HG03460 (cell line): ENCODE measurements at regions not wholly inside any gene's neighbourhood (a gene's known extent, or its start where the extent isn't known, plus 50 kb on each side); places are given as distances from the start of the nearest gene placed in this dataset.
A peak's percentile ranks its signal among the peaks of the same experiment; 100 is the strongest.
"Not testable (repeated sequence)": the region's sequence is repeated elsewhere in the genome, so short reads cannot be mapped to it uniquely, and the experiment has no call there.

ENCODE experiments used
- ATAC-seq: cut with Tn5 transposase; IDR thresholded peaks from one replicate; pipeline ENCODE4 v1.9.1; 2021; ENCODE audit not compliant: unreplicated experiment

DNA sequence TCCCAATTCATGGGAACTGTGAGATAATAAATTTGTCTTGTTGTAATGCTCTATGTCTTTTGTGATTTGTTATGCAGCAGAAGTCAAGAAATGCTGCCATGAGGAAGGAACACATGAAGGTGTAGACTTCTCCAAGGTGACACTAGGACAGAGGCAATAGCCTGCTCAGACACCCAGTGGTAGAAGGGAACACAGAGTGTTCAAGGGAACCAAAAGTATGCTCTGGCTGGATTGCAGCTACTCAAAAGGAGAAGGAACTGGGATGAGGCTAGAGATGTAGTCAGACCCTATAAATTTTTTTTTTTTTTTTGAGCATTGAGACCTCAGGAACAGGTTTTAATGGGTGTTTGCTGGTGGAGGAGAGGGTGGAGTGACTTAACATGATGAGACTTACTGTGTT, 232.5 kb downstream of the PARP8 start:
- ATAC-seq, result no peak

DNA sequence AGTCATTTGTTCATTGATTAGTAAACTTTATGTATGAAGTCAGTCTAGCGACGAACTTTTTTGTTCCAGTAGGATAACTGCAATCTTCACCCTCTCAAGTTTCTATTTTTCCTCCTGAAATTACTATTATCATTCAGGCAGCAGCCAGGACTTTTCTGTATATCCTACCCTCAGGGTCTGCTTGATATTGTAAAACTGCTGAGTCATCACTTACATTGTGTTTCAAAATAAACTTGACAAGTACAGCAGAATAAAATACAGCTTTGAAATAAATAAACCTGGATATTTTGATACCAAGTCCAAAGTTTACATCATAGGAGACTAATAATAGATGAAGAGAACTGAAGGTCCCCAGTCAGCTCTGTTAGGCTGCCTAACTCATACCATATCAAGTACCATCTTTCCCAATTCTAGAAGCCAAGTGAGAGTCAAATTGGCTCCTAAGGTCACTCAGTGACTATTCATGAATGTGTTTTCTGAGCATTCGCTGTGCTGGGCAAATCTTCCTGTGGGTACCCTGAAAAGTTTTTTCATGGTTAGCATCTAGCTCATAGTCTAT, 234.6 kb downstream of the PARP8 start:
- no peak for ATAC-seq

DNA sequence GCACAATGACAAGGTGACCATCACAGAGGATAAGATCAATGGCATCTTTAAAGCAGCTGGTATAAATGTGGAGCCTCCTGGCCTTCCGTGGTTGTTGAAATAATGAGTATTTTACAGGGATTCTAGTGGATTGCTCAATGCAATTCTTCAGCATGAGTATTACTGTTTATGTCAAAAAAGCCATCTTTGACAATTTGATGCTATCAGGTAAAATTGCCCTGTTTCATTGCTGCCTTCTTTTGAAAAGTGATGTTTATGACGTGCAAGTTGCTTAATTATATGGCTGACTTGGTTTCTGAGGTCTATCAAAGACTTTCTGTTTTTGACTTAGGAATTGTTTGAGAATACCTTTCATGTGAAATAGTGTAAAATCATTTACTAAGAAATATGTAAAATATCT, 237.2 kb downstream of the PARP8 start:
- ATAC-seq, result no peak

DNA sequence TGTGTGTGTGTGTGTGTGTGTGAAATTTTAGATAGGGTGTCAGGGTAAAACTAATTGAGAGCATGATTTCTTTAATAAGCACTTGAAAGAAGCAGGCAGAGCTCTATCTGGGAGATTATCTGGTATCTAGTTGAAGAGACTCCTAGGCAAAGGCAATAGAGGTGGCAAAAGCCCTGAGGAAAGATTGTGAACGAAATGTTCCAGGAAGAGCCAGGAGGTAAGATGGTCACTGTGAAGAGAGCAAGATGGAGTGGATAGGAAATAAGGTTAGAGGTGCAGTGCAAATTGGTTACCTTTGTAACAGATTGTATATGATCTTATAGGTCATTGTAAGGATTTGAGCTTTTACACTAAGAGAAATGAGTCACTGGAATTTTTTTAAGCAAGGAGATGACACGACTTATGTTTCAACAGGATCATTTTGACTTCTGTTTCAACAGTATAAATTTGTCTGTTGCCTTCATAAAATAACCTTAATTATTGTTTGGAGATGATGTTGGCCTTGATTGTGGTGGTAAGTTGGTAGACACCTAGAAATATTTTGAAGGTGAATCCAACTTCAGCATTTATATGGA, 239.6 kb downstream of the PARP8 start:
- ATAC-seq, result no peak

DNA sequence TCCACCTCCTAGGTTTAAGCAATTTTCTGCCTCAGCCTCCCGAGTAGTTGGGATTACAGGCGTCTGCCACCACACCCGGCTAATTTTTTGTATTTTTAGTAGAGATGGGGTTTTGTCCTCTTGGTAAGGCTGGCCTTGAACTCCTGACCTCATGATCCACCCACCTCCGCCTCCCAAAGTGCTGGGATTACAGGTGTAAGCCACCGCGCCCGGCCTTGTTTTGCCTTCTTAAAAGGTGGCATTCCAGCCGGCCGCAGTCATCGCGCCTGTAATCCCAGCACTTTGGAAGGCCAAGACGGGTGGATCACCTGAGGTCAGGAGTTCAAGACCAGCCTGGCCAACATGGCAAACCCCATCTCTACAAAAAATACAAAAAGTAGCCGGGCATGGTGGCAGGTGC, 253.7 kb downstream of the PARP8 start:
- not testable (repeated sequence) for ATAC-seq

DNA sequence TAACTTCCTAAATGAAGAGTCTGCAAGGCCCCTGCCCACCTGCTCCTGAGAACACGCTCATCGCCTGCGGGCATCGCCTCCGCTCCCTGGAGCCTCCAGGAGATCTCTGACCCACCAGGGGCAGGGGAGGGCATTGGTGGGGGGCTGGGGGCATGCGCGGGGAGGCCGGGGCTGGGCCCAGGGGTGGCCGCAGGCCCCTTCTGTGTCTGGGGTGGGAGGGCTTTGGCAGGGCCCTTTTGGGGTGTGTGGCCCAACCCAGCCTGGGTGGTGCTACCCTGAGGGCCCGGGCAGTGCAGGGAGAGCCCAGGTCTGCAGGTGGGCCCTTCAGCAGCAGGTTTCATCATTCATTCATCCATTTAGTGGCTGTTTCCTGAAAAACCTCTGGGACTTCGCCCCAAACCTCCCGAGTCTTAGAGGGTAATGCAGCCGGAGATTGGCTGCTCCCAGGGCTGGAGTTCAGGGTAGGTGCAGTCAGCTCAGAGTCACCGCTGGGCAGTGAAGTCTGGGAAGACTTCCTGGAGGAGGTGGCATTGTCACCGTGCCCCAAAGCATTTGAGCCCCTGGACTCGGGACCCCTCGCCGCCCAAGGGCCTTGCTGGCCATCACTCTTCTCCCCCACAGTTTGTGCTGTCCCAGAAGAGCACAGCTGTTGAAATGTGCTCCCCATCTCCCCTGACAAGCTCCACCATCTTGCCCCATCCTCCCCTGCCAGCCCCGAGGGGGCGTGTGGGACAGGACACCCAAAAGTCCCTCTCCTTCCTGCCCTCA, 255.1 kb downstream of the PARP8 start:
- ATAC-seq, result no peak

DNA sequence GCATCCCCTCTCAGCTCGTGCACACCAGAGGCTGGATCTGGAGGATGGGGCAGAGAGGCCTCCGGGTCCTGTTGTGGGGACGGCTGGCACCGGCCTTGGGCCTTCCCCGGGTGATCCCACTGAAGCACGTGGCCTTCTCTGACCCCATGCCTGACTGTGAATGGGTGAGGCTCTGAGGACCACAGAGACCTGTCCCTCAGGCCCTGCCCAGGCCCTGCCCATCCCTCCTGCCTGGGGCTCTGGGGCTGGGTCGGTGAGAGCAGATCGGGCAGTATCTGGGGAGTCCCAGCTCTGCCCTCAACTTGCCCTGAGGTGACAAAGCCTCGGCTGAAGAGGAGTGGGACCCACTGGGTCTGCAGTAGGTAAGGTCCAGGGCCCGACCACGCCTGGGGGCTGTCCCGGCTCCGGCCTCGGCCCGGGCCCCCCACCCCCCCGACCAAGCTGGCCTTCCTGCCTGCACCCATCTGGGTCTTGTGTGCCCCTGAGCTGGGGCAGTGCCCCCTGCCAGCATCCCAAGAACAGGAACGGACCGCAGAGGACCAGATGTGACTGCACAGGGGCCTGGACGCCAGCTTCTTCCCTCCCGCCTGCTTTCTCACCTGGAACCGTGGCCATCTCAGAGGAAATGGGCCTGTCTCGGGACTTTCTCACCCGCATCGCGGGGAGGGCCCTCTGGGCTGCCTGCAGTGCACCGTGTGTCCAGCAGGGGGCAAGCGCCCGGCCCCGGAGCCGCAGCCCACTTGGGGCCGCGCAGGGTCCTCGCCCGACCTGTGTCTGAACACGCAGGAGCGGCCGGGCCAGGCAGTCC, 255.9 kb downstream of the PARP8 start:
- peak; percentile 67 for ATAC-seq

DNA sequence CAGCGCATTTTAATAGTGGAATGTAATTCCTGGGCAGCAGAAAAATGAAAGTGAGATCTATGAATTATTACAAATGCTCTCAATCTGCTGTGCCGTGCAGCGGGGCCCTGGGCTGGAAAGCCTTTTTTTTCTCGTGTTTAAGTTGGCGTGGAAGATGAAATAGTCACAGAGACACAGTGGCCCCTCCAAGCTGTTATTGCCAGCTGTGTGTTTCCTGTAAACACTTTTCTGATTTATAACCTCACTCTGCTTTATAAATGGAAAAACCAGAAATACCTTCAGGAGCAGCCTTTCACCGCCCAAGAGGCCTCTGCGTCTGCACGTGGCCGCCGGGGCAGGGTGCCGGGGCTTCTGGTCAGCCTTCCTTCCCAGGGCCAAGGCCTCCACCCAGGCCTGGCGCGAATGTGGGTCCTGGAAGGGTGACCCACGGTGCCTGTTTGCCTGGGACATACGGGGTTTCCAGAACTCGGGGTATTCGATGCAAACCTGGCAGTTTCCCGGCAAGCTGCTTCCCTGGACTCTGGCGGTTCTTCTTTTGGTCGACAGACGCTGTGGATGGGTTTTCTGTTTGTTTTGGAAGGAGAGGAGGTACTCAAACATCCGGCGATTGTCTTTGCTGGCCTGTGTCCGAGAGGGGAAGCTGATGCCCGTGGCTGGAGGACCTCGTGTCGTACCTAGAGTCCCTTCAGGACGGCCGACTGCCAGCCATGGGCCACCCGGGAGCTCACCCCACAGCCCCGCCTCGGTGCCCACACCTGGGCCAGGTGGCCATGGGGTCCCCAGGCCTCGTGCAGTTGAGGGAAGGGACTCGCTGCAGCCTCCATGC, 256.7 kb downstream of the PARP8 start:
- no peak for ATAC-seq

DNA sequence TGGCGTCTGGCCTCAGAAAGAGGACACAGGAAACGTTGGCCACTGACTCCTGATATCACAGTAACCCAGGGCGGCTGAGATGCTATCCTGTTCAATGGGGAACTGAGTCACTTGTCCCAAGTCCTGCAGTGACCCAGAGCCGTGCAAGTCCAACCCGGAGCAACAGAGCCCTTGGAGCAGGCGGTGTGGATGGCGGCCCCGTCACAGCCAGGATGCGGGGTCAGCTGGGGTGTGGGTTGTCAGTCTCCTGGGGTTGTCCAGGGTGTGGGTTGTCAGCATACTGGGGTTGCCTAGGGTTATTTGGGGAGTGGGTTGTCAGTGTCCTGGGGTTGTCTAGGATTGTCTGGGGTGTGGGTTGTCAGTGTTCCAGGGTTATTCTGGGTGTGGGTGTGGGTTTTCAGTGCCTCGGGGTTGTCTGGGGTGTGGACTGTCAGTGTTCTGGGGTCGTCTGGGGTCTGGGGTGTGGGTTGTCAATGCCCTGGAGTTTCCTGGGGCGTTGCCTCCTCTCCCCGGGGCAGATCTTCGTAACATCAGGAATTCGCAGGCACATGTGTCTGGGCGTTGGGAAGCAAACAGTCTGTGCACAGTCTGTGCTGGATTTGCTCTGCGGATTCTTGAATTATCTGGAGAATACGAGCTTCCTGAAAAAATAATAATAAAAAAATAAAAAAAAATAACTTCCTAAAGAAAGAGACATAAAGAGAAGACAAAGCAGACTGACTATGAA, 257.5 kb downstream of the PARP8 start:
- ATAC-seq, result no peak

DNA sequence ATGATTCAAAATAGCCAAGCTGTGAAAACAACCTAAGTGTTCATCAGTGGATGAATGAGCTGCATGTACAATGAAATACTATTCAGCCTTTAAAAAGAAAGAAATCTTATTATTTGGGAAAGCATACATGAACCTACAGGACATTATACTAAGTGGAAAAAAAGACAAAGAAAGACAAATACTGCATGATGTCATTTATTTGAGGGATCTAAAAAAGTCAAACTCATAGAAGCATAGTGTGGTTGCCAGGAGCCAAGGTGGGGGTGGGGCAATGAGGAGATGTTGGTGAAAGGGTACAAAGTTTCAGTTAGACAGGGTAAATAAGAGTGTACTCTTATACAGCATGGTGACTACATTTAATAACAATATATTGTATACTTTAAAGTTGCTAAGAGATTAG, 261.5 kb downstream of the PARP8 start:
- ATAC-seq, result no peak

DNA sequence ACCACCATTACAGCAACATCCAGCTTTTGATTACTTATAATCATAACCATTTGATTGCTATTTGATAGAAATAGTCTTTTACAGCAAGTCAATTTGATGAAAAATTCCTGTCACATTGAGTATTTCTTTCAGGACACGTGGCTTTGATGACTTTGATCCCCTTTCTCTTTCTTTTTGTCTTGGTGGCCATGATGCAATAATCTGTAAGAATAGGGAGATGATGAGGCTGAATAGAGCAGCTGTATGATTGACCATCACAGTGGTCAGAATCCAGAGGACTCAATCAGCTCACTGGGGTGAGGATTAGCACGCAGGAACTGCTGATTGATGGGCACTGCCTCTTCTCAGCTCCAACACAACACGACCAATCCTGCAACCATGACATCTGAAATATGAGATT, 262.7 kb downstream of the PARP8 start:
- ATAC-seq, result no peak

DNA sequence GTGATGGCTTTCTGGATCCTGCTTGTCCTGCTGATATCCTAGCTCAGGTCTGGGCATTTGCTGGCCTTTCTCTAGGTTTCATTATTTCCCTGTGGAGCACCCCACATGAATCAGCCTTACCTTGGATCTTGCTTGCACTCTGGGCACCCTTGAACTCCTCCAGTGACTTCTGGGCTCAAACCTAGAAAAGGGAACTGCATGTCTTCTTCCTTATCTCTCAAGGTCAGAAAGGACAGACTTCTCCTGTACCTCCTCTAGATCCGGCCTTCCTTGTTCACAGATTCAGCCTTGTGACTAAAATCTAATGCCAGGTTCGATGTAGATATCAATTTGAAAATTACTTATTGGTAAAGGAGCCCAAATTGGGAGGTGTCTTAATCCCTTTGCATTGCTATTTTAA, 267.9 kb downstream of the PARP8 start:
- ATAC-seq, result no peak

DNA sequence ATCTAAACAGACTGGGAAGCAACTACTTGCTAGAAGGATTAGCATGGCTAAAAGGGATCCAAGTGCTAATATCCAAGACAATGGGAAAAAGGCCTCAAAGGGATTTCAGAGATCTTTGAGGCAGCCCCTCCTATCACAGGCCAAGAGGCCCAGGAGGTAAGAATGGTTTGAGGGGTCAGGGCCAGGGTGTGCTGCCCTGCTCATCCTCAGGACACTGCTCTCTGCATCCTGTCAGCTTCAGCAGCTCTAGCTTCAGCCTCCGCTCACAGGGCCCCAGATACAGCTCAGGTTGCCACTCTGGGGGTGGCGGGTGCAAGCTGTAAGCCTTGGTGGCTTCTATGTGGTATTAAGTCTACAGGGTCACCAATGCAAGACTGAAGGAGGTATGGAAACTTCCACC, 278.7 kb downstream of the PARP8 start:
- ATAC-seq, result no peak

DNA sequence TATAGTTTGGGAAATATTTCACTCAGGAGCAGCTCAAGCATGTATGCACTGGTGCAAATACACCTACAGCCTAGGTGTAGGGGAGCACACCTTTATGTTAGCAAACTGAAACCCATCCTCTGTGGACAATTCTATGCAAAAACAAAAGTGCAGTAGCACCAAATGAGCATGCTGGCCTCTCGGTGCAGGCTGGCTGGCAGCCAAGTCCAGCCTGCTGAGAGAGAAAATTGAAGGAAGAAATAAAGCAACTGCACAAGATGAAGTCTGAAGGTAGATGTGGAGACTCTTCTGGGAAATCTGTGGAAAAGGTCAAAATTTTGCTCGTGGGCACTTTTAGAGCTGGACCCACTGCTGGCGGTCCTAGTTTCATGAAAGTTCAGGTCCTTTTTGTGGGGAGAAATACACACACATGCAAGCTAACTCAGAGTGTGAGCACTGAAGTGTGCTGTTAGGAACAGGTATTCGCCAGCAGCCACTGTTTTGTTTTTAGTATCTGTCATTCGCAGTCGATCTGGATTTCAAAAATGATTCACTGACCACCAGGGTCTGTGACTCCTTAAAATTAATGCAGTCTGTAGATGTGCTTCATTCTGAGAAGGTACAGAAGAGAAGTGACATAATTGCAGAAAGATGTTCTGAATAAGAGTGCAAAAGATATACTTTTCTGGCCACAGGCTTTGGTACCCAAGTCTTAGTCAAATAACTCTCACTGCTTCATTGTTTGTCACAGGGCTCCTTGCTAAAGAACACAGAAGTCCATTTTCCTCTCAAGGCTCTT, 281.7 kb downstream of the PARP8 start:
- no peak for ATAC-seq

DNA sequence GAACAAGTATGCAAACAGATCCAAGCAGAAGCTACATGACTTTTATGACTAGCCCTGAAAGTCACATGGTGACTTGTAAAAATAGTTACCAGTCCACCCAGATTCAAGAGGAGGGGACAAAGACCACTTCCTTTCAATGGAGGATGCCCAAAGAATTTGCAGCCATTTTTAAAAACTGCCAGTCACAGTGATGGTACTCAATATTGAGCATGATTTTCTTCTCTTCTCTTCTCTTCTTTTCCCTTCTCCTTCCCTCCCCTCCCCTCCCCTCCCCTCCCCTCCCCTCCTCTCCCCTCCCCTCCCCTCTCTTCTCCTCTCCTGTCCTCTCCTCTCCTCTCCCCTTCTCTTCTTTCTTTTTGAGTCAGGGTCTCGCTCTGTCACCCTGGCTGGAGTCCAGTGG, 286.9 kb downstream of the PARP8 start:
- no peak for ATAC-seq

DNA sequence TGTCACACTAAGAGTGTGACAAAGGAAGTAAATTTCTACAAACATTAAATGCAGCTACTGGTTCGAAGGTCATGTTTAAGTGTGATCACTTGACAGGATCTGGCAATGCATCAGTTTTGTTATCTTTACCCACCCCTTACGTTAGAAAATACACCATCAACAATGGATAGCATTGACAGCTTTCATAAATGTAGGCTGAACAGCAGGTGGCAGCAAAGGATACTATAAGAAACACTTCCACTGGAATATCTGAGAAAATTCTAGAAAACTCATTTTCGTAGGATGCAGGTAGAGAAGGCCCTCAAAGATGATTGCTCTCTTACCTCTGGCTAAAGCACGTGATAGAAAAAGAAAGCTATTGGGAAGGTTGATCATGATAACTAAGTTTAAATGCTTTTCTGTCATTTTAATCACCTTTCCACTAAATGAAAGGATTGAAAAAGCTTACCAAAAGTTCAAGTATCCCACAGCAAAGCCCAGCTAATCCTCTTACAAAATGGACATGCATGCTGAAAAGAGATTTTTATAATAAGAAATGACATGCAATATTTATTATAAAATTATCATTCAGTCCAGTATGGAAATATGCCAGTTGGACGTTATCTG, 292.5 kb downstream of the PARP8 start:
- no peak for ATAC-seq

DNA sequence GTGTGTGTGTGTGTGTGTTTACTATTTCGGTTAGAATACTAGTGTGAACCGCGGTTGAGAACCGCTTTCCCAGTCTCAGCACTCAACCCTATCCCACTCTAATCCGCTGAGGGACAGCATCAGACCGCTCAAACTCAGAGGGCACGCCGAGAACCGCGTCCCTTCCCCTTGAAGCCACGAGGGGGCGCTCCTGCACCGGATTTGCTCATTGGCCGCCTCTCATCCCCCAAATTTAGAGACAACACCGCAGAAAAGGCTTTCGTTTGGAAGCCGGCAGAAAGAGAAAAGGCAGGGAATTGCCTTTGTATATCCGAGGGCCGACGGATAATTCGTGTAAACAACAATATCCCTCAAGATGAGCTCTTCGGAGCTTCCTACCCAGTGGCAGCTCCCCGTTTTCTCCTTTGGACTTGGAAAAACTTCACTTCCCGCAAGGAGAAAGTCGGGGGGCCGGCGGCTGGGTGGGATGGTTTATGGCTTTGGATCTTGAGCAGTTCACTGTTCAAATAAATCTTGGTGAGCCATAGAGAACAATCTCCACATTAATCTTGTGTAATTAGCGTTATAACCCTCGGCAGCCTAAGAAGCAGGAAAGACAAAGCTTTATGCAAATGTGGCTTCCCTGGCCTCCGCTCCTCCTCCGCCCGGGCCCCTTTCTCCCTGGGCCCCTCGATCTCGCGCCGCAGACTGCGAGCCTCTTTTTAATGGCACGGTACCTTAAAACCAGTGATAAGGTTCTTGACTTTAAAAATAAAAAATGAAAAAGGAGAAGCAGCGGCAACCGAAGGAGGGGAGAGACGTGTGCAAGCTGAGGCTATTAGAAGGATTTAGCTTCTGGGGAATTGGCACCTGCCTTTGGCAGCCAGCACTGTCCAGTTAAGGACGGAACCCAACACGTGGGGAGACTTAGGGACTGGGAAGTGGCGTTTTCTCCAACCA, 296.8 kb downstream of the PARP8 start:
- ATAC-seq, result peak; percentile 83
